ENCODE measurements at regions not wholly inside any gene's neighbourhood (a gene's known extent, or its start where the extent isn't known, plus 50 kb on each side); places are given as distances from the start of the nearest gene placed in this dataset.

GRCh38 chr2:167524786-167525185 is 636.5 kb downstream of the XIRP2 start:
- Histone ChIP-seq H4K20me1 (ENCODE audit: insufficient read depth, low read length) (no peaks in the 10 kb centered on the region), H3K36me3 (ENCODE audit: insufficient read depth, low read length) (no peaks in the 10 kb centered on the region), H3K27ac (ENCODE audit: low read depth, low read length, poor library complexity, severe bottlenecking) (no peak overlapping the region), H3K4me3 (ENCODE audit: low read depth, low read length, poor library complexity, severe bottlenecking) (no peak overlapping the region), H3K9me2 (ENCODE audit: insufficient read depth, low read length) (no peaks in the 10 kb centered on the region), H3K4me1 (ENCODE audit: insufficient read depth, low read length, poor library complexity, severe bottlenecking) (no peaks in the 10 kb centered on the region), H3K9me3 (ENCODE audit: low read length) (no peaks in the 10 kb centered on the region), H2AFZ (ENCODE audit: low read length) (no peak overlapping the region), H3K4me2 (ENCODE audit: low read length) (no peak overlapping the region), H3K79me2 (ENCODE audit: insufficient read depth, low read depth, low read length) (no peaks in the 10 kb centered on the region)
- intact Hi-C loops (cut with micrococcal nuclease; ENCODE audit: unreplicated experiment) = no loop called here
- POLR2A ChIA-PET = no interaction called here
- CTCF ChIA-PET (ENCODE audit: unreplicated experiment) = no interaction called here
- no TSS peak for BruUV-seq (replicated peaks)
- no peak for DNase-seq (ENCODE audit: low spot score)
- TF ChIP-seq EZH2phosphoT487 (IDR thresholded peaks at IDR 0.05; ENCODE audit: borderline replicate concordance, low read depth, low read length) (no peak), CTCF (conservative IDR thresholded peaks at IDR 0.05; ENCODE audit: low read length) (no peak)

DNA sequence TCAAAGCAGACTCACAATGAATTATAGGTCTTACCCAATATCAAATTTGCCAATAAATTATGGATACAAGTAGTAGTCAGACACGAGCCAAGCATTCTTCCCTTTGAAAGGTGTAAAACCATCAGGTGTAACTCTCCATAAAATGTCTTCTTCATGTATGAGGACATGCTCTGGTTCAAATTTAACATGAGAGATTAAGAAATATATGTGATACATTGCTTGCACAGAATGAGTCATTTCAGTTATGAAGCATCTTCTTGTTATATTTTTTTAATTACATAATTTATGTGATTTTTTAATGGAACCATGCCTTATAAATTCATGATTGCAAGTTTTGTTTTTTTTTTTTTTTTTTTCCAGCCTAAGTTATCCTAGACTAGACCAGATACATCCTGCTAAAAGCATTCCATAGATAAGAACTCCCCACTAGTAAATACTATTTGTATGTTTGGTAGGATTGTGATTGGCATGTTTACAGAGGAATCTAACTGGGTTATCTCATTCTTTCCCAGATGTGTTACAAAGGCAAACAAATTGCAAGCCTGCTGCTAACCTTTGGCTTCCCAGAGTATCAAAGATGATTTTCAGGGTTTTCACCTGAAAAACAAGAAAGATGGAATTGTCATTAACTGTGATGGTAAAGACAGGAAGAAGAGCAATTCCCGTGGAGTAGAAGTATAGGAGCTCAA is 621.9 kb downstream of the XIRP2 start:
- Histone ChIP-seq H3K9me2 (ENCODE audit: insufficient read depth, low read length) (no peaks in the 10 kb centered on the region), H3K4me1 (ENCODE audit: insufficient read depth, low read length, poor library complexity, severe bottlenecking) (no peaks in the 10 kb centered on the region), H3K4me3 (ENCODE audit: low read depth, low read length, poor library complexity, severe bottlenecking) (no peak overlapping the region), H3K79me2 (ENCODE audit: insufficient read depth, low read depth, low read length) (no peaks in the 10 kb centered on the region), H3K27ac (ENCODE audit: low read depth, low read length, poor library complexity, severe bottlenecking) (no peak overlapping the region), H4K20me1 (ENCODE audit: insufficient read depth, low read length) (no peaks in the 10 kb centered on the region), H3K9me3 (ENCODE audit: low read length) (no peaks in the 10 kb centered on the region), H2AFZ (ENCODE audit: low read length) (no peak overlapping the region), H3K4me2 (ENCODE audit: low read length) (no peak overlapping the region), H3K36me3 (ENCODE audit: insufficient read depth, low read length) (no peaks in the 10 kb centered on the region)
- POLR2A ChIA-PET = no interaction called here
- no TSS peak for BruUV-seq (replicated peaks)
- TF ChIP-seq EZH2phosphoT487 (IDR thresholded peaks at IDR 0.05; ENCODE audit: borderline replicate concordance, low read depth, low read length) (no peak), CTCF (conservative IDR thresholded peaks at IDR 0.05; ENCODE audit: low read length) (no peak)
- CTCF ChIA-PET (ENCODE audit: unreplicated experiment) = no interaction called here
- no peak for DNase-seq (ENCODE audit: low spot score)
- intact Hi-C loops (cut with micrococcal nuclease; ENCODE audit: unreplicated experiment) = no loop called here

- BruUV-seq (replicated peaks) = no TSS peak
- no peaks in the 10 kb centered on the region for H3K36me3 ChIP-seq (ENCODE audit: insufficient read depth, low read length)
- no peak overlapping the region for H3K27ac ChIP-seq (ENCODE audit: low read depth, low read length, poor library complexity, severe bottlenecking)
- no peaks in the 10 kb centered on the region for H4K20me1 ChIP-seq (ENCODE audit: insufficient read depth, low read length)
- intact Hi-C loops (cut with micrococcal nuclease; ENCODE audit: unreplicated experiment) = no loop called here
- ChIA-PET CTCF (ENCODE audit: unreplicated experiment) (no interaction called here), POLR2A (no interaction called here)
- no peak overlapping the region for H2AFZ ChIP-seq (ENCODE audit: low read length)
- no peak overlapping the region for H3K4me2 ChIP-seq (ENCODE audit: low read length)
- H3K9me2 ChIP-seq (ENCODE audit: insufficient read depth, low read length) = no peaks in the 10 kb centered on the region
- H3K9me3 ChIP-seq (ENCODE audit: low read length) = no peaks in the 10 kb centered on the region
- no peaks in the 10 kb centered on the region for H3K79me2 ChIP-seq (ENCODE audit: insufficient read depth, low read depth, low read length)
- TF ChIP-seq EZH2phosphoT487 (IDR thresholded peaks at IDR 0.05; ENCODE audit: borderline replicate concordance, low read depth, low read length) = no peak
- TF ChIP-seq CTCF (conservative IDR thresholded peaks at IDR 0.05; ENCODE audit: low read length) = no peak
- H3K4me1 ChIP-seq (ENCODE audit: insufficient read depth, low read length, poor library complexity, severe bottlenecking) = no peaks in the 10 kb centered on the region
- no peak for DNase-seq (ENCODE audit: low spot score)
- no peak overlapping the region for H3K4me3 ChIP-seq (ENCODE audit: low read depth, low read length, poor library complexity, severe bottlenecking)
Observed at GRCh38 chr2:167509586-167509985, 621.3 kb downstream of the XIRP2 start.
